ENCODE measurements at regions not wholly inside any gene's neighbourhood (a gene's known extent, or its start where the extent isn't known, plus 50 kb on each side); places are given as distances from the start of the nearest gene placed in this dataset.
"Not testable (repeated sequence)": the region's sequence is repeated elsewhere in the genome, so short reads cannot be mapped to it uniquely, and the experiment has no call there.

GRCh38 chr1:88608139-88608943 lies 75.7 kb upstream of the PKN2 start:
- DNase-seq = peak in 2 of 3 experiments; percentile 20 to 55

- peak in 2 of 3 experiments; percentile 8 to 68 for DNase-seq
Measured at GRCh38 chr1:88609051-88609450, 75.0 kb upstream of the PKN2 start.

GRCh38 chr1:88610687-88611086 lies 73.4 kb upstream of the PKN2 start:
- no peak for DNase-seq

GRCh38 chr1:88612292-88612691 lies 71.8 kb upstream of the PKN2 start:
- DNase-seq = peak in 1 of 3 experiments; percentile 17

- DNase-seq = peak in 2 of 3 experiments; percentile 3 to 65
Measured at GRCh38 chr1:88612773-88613172, 71.3 kb upstream of the PKN2 start.

- no peak for DNase-seq
Measured at GRCh38 chr1:88618331-88618730, 65.7 kb upstream of the PKN2 start.

- not testable (repeated sequence) for DNase-seq
Measured at GRCh38 chr1:88623101-88623500, 61.0 kb upstream of the PKN2 start.
